GM18505 (cell line): ENCODE measurements at regions not wholly inside any gene's neighbourhood (a gene's known extent, or its start where the extent isn't known, plus 50 kb on each side); places are given as distances from the start of the nearest gene placed in this dataset.
"Not testable (repeated sequence)": the region's sequence is repeated elsewhere in the genome, so short reads cannot be mapped to it uniquely, and the experiment has no call there.

Experiments used
- ATAC-seq: cut with Tn5 transposase; IDR thresholded peaks from one replicate; pipeline ENCODE4 v1.9.1; 2021; ENCODE audit not compliant: unreplicated experiment
- POLR2A ChIP-seq: IDR thresholded peaks from 4 replicates; pipeline ENCODE4 v1.6.1; 2011; ENCODE audit warnings: borderline replicate concordance; ENCODE audit not compliant: insufficient read depth, insufficient read length; ENCODE audit errors: extremely low read depth

- ATAC-seq: no peak
- TF ChIP-seq POLR2A: no peak
Observed at GRCh38 chr18:76633588-76634269, 138.7 kb upstream of the ZNF516 start.

- ATAC-seq: no peak
Observed at GRCh38 chr18:76627444-76627843, 132.4 kb upstream of the ZNF516 start.

GRCh38 chr18:76626991-76627390, 131.9 kb upstream of the ZNF516 start:
- no peak for ATAC-seq
- TF ChIP-seq POLR2A: no peak

More at GRCh38 chr18:76627444-76627843, 132.4 kb upstream of the ZNF516 start:
- TF ChIP-seq POLR2A: no peak

GRCh38 chr18:76622651-76623050, 127.6 kb upstream of the ZNF516 start:
- TF ChIP-seq POLR2A: no peak
- no peak for ATAC-seq

GRCh38 chr18:76621782-76622495, 126.9 kb upstream of the ZNF516 start:
- TF ChIP-seq POLR2A: no peak
- no peak for ATAC-seq

- ATAC-seq: no peak
- no peak for TF ChIP-seq POLR2A
Observed at GRCh38 chr18:76621226-76621625, 126.2 kb upstream of the ZNF516 start.

GRCh38 chr18:76620321-76621170, 125.5 kb upstream of the ZNF516 start:
- no peak for TF ChIP-seq POLR2A
- ATAC-seq: peak; percentile 91

GRCh38 chr18:76619621-76620315, 124.7 kb upstream of the ZNF516 start:
- no peak for ATAC-seq

GRCh38 chr18:76619261-76619620, 124.2 kb upstream of the ZNF516 start:
- ATAC-seq: no peak
- no peak for TF ChIP-seq POLR2A

More at GRCh38 chr18:76619621-76620315, 124.7 kb upstream of the ZNF516 start:
- TF ChIP-seq POLR2A: no peak

- TF ChIP-seq POLR2A: no peak
- no peak for ATAC-seq
Observed at GRCh38 chr18:76618721-76619120, 123.7 kb upstream of the ZNF516 start.

- no peak for ATAC-seq
Observed at GRCh38 chr18:76616373-76616772, 121.3 kb upstream of the ZNF516 start.

GRCh38 chr18:76615065-76615733, 120.2 kb upstream of the ZNF516 start:
- ATAC-seq: no peak

More at GRCh38 chr18:76616373-76616772, 121.3 kb upstream of the ZNF516 start:
- no peak for TF ChIP-seq POLR2A

GRCh38 chr18:76613755-76614120, 118.7 kb upstream of the ZNF516 start:
- TF ChIP-seq POLR2A: no peak
- ATAC-seq: no peak

More at GRCh38 chr18:76615065-76615733, 120.2 kb upstream of the ZNF516 start:
- TF ChIP-seq POLR2A: no peak

- ATAC-seq: no peak
Observed at GRCh38 chr18:76613053-76613754, 118.2 kb upstream of the ZNF516 start.

GRCh38 chr18:76611750-76612045, 116.7 kb upstream of the ZNF516 start:
- not testable (repeated sequence) for ATAC-seq

More at GRCh38 chr18:76613053-76613754, 118.2 kb upstream of the ZNF516 start:
- TF ChIP-seq POLR2A: no peak
